ENCODE measurements at regions not wholly inside any gene's neighbourhood (a gene's known extent, or its start where the extent isn't known, plus 50 kb on each side); places are given as distances from the start of the nearest gene placed in this dataset.

DNA sequence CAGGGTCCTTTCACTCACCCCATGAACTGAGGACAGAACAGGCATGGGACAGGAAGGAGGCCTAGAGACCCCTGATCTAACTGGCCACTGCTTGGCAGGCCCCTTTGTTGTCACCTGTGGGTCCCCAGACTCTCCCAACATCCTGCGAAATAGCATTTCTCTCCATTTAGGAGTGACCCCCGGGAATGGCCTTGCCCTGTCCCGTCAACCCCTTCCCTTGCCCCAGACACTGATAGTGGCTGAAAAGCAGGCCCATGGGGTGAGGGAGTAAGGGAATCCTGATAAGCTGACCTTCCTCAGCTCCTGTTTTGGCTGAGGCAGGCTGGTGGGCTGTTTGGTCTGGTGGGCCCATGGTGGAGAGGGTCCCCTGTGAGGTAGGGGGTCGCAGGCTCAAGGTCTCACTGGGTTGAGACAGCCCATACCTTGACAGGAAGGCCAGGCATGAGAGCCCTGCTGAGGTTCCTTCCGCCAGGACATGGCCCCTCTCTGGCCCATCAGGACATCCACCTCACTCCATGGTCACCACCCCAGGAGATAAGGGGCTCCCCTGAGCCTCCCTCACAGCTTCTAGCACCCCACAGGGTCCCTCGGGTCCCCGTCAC is 139.3 kb downstream of the MRPL14 start:
- Histone ChIP-seq H3K36me3 (no peaks in the 10 kb centered on the region), H3K27me3 (no peaks in the 10 kb centered on the region), H3K27ac (no peak overlapping the region), H3K4me1 (peaks cover 0 to 20% (median 16%) of the 10 kb centered on the region in 4 donors), H3K4me3 (no peak overlapping the region), H3K9me3 (no peaks in the 10 kb centered on the region)
- intact Hi-C loops (cut with DNase I), result no loop called here
- no peak for TF ChIP-seq EP300 (IDR thresholded peaks at IDR 0.05)
- no peak for TF ChIP-seq POLR2A (IDR thresholded peaks at IDR 0.05)
- TF ChIP-seq POLR2AphosphoS5 (IDR thresholded peaks at IDR 0.05), result no peak
- TF ChIP-seq, protein P1, sequence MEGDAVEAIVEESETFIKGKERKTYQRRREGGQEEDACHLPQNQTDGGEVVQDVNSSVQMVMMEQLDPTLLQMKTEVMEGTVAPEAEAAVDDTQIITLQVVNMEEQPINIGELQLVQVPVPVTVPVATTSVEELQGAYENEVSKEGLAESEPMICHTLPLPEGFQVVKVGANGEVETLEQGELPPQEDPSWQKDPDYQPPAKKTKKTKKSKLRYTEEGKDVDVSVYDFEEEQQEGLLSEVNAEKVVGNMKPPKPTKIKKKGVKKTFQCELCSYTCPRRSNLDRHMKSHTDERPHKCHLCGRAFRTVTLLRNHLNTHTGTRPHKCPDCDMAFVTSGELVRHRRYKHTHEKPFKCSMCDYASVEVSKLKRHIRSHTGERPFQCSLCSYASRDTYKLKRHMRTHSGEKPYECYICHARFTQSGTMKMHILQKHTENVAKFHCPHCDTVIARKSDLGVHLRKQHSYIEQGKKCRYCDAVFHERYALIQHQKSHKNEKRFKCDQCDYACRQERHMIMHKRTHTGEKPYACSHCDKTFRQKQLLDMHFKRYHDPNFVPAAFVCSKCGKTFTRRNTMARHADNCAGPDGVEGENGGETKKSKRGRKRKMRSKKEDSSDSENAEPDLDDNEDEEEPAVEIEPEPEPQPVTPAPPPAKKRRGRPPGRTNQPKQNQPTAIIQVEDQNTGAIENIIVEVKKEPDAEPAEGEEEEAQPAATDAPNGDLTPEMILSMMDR (IDR thresholded peaks at IDR 0.05), result no peak
- WGBS, 2 donors, result 93 to 96% methylated on average over 7 of the region's 7 CpGs
- no peak for DNase-seq

DNA sequence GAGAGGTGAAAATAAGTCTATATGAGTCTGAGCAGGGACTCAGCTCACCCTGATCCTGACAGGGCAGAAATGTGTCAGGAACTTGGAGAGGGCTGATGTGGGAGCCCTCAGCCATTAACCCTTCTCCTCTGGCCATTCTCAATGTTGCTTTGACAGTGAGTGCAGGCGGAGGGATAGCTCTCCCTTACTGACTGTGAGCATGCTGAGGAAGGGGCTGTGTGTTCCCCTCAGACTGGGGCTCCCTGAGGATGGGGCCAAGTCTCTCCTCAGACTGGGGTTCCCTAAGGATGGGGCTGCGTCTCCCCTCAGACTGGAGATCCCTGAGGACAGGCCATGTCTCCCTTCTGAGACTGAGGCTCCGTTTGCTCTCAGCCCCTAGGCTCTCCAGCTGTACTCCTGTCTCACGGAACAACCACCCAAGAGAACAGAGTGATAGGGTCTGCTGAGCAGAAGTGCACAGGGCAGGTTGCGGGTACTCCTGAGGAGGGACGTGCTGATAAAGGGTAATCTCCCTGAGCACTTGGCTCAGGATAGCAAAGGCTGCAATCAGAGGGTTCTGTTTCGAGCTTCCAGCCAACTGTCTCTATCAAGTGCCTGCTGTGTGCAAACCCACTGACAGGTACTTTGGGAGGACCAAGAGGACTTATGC is 141.0 kb downstream of the MRPL14 start:
- 92 to 93% methylated on average over 7 of the region's 7 CpGs for WGBS, 2 donors
- no peak overlapping the region for H3K4me3 ChIP-seq
- H3K27me3 ChIP-seq, result no peaks in the 10 kb centered on the region
- no peak overlapping the region for H3K27ac ChIP-seq
- TF ChIP-seq, protein P1 (IDR thresholded peaks at IDR 0.05), result no peak
- TF ChIP-seq POLR2AphosphoS5 (IDR thresholded peaks at IDR 0.05), result no peak
- no peak for TF ChIP-seq POLR2A (IDR thresholded peaks at IDR 0.05)
- TF ChIP-seq EP300 (IDR thresholded peaks at IDR 0.05), result no peak
- peak; percentile 35 for DNase-seq
- H3K4me1 ChIP-seq, result peaks cover 0 to 18% (median 15%) of the 10 kb centered on the region in 4 donors
- no peaks in the 10 kb centered on the region for H3K9me3 ChIP-seq
- intact Hi-C loops (cut with DNase I), result no loop called here
- no peaks in the 10 kb centered on the region for H3K36me3 ChIP-seq

DNA sequence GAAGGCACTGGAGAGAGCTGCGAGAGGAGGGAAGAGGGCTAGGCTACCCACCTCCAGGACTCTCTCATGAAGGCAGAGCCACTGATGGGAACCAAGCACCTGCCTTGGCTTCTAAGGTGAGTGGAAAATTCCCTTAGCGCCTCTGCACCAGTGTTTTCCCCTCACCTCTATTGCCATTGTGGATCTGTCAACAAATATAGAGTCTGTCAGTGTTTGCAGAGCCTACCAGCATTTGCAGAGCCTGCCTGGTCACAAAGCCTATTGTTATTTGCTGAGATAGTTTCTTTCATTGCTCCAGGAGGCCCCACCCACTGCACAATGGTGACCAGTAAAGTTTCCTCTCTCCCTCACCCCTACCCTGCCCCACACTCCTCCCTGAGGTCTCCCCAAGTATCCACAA is 141.9 kb downstream of the MRPL14 start:
- Histone ChIP-seq H3K27me3 (no peaks in the 10 kb centered on the region), H3K27ac (no peak overlapping the region), H3K36me3 (no peaks in the 10 kb centered on the region), H3K4me1 (peaks cover 0 to 9% (median 6%) of the 10 kb centered on the region in 4 donors), H3K4me3 (no peak overlapping the region), H3K9me3 (no peaks in the 10 kb centered on the region)
- 90 to 91% methylated on average over 2 of the region's 2 CpGs for WGBS, 2 donors
- TF ChIP-seq POLR2A (IDR thresholded peaks at IDR 0.05) (no peak), POLR2AphosphoS5 (IDR thresholded peaks at IDR 0.05) (no peak), EP300 (IDR thresholded peaks at IDR 0.05) (no peak)
- TF ChIP-seq, protein P1 (IDR thresholded peaks at IDR 0.05), result no peak
- peak; percentile 33 for DNase-seq
- intact Hi-C loops (cut with DNase I), result no loop called here

DNA sequence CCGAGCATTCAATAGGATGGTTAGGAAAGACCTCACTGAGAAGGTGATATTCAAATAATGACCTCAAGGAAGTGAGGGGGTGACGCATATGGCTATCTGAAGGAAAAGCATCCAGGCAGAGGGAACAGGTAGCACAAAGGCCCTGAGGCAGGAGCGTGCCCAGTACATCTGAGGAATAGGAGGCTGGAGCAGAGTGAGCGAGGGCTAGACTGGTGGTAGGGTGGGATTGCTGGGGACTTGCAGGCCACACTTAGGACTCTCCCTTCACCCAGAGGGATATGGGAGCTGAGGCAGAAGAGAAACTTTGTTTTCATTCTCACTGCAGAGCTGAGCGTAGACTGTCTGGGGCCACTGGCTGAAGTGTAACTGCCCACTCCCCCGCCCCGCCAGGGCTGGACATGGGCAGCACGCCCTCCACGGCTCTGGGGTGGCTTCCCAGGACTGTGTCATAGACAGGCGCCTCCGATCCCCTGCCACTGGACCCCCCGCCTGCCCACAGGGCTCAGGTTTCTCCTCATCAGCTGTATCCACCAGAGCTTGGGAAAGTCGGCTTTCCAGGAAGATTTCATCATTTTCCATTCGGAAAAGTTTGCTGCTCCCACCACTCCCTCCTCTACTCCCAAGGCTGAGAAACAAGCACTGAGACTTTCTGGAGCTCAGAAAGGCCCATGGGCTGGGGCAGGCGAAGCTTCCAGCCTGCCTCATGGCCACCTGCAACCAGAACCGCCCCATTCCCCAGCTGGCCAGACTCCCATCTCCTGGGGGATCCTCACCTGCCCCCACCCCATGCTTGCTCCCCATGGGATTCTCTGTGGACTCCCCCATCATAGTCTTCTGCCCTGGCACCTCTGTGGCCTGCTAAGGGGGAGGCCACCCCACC is 142.6 kb downstream of the MRPL14 start:
- Histone ChIP-seq H3K36me3 (no peaks in the 10 kb centered on the region), H3K27me3 (no peaks in the 10 kb centered on the region), H3K27ac (no peak overlapping the region), H3K9me3 (no peaks in the 10 kb centered on the region), H3K4me3 (no peak overlapping the region), H3K4me1 (peaks cover 0 to 2% (median 0%) of the 10 kb centered on the region in 4 donors)
- intact Hi-C loops (cut with DNase I), result no loop called here
- WGBS, 2 donors, result 81 to 88% methylated on average over 16 of the region's 16 CpGs
- DNase-seq, result peak; percentile 61
- TF ChIP-seq POLR2AphosphoS5 (IDR thresholded peaks at IDR 0.05), result no peak
- no peak for TF ChIP-seq EP300 (IDR thresholded peaks at IDR 0.05)
- TF ChIP-seq, protein P1 (IDR thresholded peaks at IDR 0.05), result no peak
- TF ChIP-seq POLR2A (IDR thresholded peaks at IDR 0.05), result no peak

Data from sigmoid colon (tissue), 6 donors.